Stimulated activated CD8-positive, alpha-beta memory T cell treated with anti-CD3 and anti-CD28 coated beads, Interleukin-15, amount 100 ng/mL, for 24 hours (primary cell): ENCODE measurements at regions not wholly inside any gene's neighbourhood (a gene's known extent, or its start where the extent isn't known, plus 50 kb on each side); places are given as distances from the start of the nearest gene placed in this dataset.

Experiments used
- DNase-seq: peaks from one replicate; pipeline ENCODE4 v3.0.0-alpha.2; 2020; ENCODE audit warnings: low read depth

- DNase-seq = no peak
Measured at GRCh38 chr15:70303981-70304380, 206.3 kb upstream of the TLE3 start.

GRCh38 chr15:70302360-70302759 is 204.6 kb upstream of the TLE3 start:
- no peak for DNase-seq

GRCh38 chr15:70301396-70301795 is 203.7 kb upstream of the TLE3 start:
- no peak for DNase-seq

DNA sequence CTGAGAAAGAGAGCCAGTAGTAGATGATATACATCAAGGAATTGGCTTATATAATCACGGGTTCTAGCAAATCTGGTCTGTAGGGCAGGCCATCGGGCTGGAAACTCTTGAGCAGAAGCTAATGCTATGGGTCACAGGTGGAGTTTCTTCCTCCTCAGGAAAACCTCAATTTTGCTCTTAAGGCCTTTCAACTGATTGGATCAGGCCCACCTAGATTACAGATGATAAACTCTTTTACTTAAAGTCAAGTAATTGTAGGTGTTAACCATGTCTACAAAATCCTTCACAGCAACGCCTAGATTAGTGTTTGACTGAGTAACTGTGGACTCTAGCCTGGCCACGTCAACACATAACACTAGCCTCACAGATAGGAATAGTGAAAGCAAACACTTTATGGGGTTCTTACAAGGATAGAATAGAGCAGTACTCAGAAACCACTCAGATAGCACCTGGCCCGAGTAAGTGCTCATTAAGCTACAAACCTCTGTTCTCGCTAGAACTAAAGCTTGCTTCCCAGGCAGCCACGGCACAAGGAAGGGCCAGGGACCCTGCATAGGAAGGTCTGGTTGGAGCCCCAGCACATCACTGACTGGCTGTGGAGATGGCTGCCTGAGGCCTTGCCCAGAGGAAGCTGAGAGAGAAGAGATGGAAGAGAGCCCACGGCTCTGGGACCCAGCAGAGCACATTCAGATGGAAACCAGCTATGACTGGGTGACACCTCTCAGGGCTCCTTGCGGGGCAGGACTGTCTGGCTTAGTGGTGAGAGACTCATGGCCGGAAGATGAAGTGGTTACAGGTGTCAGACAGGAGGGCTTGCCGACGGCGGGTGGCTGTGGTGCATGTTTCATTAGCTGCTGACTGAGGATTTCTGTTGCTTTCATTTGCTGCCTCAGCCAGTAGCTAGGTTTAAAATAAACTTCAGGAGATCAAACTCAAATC is 202.5 kb upstream of the TLE3 start:
- peak; percentile 28 for DNase-seq

GRCh38 chr15:70297465-70298058 is 199.8 kb upstream of the TLE3 start:
- no peak for DNase-seq

GRCh38 chr15:70294731-70295305 is 197.1 kb upstream of the TLE3 start:
- DNase-seq = no peak

DNA sequence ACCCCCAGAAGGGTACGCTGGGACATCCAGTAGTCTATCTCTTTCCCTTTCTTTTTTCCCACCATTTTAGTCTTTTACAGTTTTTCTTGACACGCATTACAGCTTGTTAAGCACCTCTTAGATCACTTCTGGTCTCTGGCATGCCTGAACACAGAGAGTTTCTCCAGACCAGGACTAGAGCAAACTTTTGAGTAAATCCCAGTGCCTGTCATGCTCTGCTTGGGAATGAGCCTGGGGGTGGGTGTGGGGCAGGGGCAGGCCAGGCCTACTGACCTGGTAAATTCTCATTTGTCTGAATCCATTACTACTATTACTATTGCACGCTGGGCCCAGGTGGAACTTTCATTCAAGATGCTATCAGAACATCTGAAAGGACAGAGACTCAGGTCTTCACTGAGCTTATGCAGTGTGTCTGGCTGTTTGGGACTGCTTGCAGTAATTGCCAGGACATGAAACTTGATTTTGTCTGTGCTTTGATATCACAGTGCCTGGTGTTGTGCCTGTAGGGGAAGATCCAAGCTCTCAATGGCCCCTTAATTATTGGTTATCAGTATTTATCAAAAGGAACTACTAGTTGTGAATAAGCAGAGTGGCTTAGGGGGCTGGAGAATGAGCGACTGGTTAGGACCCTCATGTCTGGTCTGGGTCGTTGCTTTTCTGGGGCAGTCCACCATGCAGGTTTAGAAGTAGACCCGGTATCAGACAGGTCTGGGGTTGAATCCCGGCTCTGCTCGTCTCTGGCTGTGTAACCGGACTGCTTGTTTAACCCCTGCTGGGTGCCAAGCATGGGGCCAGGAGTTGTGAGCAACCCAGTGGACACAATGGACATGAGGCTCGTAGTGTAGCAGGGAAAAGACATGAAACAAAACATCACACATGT is 196.1 kb upstream of the TLE3 start:
- no peak for DNase-seq

DNA sequence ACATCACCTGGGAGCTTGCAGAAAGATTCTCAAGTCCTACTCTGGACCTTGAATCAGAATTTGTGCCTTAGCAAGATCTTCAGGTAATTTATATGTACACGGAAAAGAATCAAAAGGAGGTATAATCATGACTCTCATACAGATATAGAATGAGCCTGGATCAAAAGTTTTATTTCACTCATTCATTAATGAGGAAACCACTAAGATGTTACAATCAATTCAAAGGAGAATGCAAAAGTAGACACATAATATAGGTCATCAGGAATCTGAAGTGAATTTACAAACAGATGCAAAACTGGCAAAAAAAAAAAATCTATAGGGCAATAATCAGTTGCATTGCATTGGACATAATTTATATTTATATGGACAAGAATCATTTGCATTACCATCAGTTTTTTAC is 195.4 kb upstream of the TLE3 start:
- DNase-seq = no peak

- no peak for DNase-seq
Measured at GRCh38 chr15:70292076-70292760, 194.5 kb upstream of the TLE3 start.

- DNase-seq = no peak
Measured at GRCh38 chr15:70291305-70292075, 193.8 kb upstream of the TLE3 start.

DNA sequence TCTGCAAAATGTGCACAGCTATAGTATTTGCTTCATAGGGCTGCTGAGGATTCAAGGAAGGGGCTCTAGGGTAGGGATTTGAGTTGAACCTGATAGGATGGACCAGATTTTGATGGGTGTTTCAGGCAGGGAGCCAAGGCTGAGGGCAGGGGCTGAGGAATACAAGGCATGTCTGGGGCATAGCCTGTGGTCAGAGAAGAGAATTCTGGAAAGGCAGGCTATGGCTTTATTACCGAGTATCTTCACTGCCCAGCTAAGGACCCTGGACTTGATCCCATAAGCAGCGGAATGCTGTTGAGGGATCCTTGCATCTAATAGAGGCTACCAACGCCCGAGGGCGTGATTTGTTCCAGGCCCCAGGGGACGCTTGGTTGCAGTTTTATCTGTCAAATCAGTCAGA is 193.0 kb upstream of the TLE3 start:
- DNase-seq = no peak

DNA sequence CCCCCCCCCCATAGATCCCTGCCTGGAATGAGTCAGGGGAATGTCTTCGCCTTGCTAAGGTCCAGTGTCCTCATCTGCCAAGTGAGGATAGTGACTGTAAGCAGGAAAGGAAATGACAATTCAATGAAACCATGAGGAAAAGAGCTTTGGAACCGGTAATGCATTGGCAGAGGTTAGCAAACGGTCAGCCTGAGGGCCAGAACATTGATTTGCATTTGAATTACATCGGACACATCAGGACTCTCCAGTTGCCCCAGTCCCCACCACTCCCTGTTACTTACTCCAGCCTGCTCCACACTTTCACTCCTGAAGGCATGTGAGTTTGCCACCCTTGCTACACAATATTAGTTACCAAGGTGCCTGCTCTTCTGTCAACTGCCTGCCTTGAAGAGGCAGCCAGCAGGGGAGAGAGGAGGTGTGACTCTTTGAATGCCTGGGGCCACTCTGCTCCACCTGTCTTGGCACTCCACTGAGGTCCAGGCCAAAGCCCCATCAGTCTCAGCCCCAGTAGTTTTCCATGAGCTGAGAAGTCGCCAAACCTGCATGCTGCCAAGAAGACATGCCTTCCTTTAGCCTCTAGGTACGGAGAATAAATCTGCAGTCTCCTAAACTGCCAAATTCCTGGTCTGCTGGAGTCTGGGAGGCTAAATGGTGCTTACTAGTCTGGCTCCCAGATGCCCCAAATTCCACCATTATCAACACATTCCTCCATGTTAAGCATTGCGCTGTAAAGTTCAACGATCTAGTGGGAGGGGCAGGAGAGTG is 191.7 kb upstream of the TLE3 start:
- DNase-seq = no peak

DNA sequence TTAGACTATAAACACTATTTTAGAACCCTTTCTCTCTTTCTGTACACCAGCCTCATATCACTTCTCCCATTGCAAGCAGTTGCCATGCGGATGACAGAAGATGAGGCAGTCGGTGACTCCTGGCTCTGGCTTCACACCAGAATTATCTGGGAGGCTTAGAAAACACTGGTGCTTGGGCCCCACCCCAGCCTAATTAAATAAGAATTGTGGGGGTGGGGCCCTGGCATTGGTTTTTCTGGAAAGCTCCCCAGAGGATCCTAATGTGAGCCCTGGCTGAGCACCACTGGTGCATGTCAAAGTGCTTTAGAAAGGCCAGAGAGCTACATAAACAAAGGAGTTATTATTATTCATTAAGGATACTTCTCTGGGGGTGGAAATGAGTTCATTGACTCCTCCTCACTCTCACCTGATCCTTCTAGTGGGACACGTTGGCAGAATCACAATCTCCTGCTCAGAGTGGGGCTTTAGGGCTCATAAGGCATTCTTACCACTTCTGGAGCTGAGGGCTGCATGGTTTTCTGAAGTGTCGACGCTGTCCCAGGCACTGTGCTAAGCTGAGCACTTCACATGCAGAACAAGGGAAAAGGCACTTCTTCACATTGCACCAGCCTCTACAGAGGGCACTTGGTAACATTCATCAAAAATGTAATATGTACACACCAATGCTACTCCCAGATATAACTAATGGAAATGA is 188.5 kb upstream of the TLE3 start:
- no peak for DNase-seq

DNA sequence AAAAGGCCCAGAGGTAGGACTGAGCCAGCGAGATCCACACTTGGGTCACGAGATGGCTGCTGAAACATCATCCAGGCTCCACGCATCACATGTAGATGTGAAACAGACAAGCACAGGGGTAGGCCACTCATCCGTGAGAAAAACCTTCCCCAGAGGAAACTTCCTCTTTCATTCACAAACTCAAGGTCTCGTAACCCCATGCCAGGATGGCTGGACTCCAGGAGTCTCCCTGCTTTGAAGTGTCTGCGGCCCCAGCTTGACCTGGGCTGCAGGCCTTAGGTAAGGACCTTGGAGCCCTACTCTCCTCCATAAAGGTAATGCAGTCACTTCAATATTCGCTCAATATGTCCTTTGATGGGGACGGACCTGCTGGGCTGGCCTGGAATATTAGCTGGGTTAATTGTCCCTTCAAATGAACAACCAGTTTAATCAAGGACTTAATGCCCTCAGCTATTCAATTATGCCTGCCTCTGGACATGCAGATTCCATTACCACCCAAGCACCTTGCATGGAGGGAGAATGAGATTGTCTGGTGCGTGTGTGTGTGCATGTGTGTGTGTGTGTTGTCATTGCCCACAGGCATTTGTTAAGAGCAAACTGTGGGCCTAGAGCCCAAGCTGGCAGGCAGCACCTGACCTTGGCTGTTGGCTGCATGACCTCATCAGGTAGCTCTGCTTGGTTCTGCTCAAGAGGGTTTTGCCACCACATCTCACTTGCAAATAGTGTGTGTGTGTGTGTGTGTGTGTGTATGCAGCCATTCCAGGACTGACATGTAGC is 186.9 kb upstream of the TLE3 start:
- no peak for DNase-seq

DNA sequence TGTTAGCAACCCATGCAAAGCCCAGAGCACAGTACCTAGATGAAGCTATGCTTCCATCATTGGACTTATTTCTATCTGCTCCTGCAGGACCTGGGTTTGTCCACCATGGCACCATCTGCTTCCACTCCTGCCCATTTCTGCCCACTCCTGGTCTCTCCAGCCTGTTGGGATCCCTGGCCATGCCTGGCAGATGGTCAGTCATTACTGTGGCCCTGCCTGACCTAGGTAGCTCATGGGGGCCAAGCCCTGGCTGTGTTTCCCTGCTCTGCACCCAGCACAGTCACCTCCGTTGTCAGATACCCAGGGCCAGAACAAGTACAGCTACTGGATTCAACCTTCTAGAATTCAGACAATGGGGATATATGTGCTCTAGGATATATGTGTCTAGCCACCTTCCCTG is 185.8 kb upstream of the TLE3 start:
- DNase-seq = no peak

- no peak for DNase-seq
Measured at GRCh38 chr15:70281811-70282307, 184.1 kb upstream of the TLE3 start.

GRCh38 chr15:70281261-70281810 is 183.6 kb upstream of the TLE3 start:
- DNase-seq = no peak

- DNase-seq = no peak
Measured at GRCh38 chr15:70280781-70281180, 183.1 kb upstream of the TLE3 start.
